Left ventricle myocardium inferior (tissue), 1 donor: ENCODE measurements at regions not wholly inside any gene's neighbourhood (a gene's known extent, or its start where the extent isn't known, plus 50 kb on each side); places are given as distances from the start of the nearest gene placed in this dataset.

Source experiments
- DNase-seq: peaks from one replicate; pipeline ENCODE4 v3.0.0-alpha.2; 2020
- H3K27ac ChIP-seq: fragments of 200-600 bp; replicated peaks from 2 replicates; pipeline ENCODE4 v1.8.0; 2021
- H3K27me3 ChIP-seq: fragments of 200-600 bp; 2 replicates; pipeline ENCODE4 v1.8.0; 2021; ENCODE audit warnings: low read depth
- H3K36me3 ChIP-seq: fragments of 200-600 bp; 2 replicates; pipeline ENCODE4 v1.8.0; 2021
- H3K4me1 ChIP-seq: fragments of 200-600 bp; 2 replicates; pipeline ENCODE4 v1.8.0; 2021
- H3K4me3 ChIP-seq: fragments of 200-600 bp; 2 replicates; pipeline ENCODE4 v1.8.0; 2021; ENCODE audit warnings: mild to moderate bottlenecking, moderate library complexity
- H3K9me3 ChIP-seq: fragments of 200-600 bp; replicated peaks from 2 replicates; pipeline ENCODE4 v1.8.0; 2021
- intact Hi-C: fragments of 100-400 bp; cut with micrococcal nuclease; formaldehyde crosslinking; loops from one replicate; pipeline ENCODE4 v1.11.0; 2022
- TF ChIP-seq, protein P1 (sequence below): fragments of 200-600 bp; IDR thresholded peaks from 2 replicates; pipeline ENCODE4 v1.8.0; 2021; ENCODE audit warnings: antibody characterized with exemption, mild to moderate bottlenecking, borderline replicate concordance
- donor health status: DM: no; HTN: yes; CAD: no; lungs with severe emphysema.

DNA sequence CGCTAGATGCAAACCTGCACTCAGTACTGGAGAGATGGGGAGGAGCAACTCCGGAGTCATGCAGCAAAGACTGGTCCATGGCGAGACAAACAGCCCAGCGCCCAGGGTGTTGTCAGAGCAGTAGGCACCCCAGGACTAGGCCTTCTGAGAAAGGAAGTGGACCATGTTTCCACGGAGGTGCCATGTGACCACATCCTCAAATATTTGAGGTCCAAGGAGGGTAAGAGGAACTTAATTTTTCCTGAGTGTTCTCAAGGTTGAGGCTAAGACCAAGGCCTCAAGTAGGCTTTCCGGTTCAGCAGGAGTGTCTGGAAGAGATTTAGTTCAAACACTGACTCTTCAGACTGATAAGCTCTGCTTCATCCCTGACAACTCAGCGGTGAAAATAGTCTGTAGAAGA, 186.2 kb downstream of the RHOU start:
- peaks cover 9% of the 10 kb centered on the region for H3K4me1 ChIP-seq
- no peaks in the 10 kb centered on the region for H3K36me3 ChIP-seq
- H3K27ac ChIP-seq = no peak overlapping the region
- intact Hi-C loops = no loop called here
- TF ChIP-seq, protein P1, sequence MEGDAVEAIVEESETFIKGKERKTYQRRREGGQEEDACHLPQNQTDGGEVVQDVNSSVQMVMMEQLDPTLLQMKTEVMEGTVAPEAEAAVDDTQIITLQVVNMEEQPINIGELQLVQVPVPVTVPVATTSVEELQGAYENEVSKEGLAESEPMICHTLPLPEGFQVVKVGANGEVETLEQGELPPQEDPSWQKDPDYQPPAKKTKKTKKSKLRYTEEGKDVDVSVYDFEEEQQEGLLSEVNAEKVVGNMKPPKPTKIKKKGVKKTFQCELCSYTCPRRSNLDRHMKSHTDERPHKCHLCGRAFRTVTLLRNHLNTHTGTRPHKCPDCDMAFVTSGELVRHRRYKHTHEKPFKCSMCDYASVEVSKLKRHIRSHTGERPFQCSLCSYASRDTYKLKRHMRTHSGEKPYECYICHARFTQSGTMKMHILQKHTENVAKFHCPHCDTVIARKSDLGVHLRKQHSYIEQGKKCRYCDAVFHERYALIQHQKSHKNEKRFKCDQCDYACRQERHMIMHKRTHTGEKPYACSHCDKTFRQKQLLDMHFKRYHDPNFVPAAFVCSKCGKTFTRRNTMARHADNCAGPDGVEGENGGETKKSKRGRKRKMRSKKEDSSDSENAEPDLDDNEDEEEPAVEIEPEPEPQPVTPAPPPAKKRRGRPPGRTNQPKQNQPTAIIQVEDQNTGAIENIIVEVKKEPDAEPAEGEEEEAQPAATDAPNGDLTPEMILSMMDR = no peak
- no peak for DNase-seq
- no peak overlapping the region for H3K4me3 ChIP-seq
- H3K27me3 ChIP-seq = no peaks in the 10 kb centered on the region
- no peaks in the 10 kb centered on the region for H3K9me3 ChIP-seq

DNA sequence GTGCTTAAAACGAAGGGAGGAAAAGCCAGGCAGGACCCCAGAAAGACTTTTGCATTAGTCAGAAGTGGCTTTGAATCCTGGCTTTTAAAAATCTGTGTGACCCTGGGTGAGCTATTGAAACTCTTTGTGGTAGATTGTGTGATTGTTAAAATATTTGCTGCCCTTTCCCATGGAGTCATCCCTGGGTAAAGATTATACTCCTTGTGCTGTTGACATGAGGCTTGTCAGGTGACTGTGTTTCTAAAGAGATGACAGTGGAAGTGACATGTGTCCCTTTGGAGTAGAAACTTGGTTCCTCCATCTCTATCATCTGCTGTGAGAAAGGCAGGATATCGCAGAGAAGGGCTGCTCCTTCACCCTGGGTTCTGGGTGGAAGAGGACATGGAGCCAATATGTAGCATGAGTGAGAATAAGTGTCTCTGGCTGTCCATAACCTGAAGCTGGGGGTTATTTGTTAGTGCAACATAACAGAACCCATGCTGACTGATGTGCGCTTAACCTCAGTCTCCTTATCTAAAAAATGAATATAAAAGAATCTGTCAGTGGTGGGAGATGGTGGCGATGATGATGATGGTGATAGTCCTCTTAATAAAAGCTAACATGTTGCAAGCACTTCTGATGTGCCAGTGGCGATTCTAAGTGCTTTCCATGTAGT, 187.6 kb downstream of the RHOU start:
- Histone ChIP-seq H3K9me3 (no peaks in the 10 kb centered on the region), H3K27ac (no peak overlapping the region), H3K4me3 (no peak overlapping the region), H3K36me3 (no peaks in the 10 kb centered on the region), H3K4me1 (peaks cover 9% of the 10 kb centered on the region), H3K27me3 (no peaks in the 10 kb centered on the region)
- intact Hi-C loops = no loop called here
- TF ChIP-seq, protein P1 = no peak
- no peak for DNase-seq

DNA sequence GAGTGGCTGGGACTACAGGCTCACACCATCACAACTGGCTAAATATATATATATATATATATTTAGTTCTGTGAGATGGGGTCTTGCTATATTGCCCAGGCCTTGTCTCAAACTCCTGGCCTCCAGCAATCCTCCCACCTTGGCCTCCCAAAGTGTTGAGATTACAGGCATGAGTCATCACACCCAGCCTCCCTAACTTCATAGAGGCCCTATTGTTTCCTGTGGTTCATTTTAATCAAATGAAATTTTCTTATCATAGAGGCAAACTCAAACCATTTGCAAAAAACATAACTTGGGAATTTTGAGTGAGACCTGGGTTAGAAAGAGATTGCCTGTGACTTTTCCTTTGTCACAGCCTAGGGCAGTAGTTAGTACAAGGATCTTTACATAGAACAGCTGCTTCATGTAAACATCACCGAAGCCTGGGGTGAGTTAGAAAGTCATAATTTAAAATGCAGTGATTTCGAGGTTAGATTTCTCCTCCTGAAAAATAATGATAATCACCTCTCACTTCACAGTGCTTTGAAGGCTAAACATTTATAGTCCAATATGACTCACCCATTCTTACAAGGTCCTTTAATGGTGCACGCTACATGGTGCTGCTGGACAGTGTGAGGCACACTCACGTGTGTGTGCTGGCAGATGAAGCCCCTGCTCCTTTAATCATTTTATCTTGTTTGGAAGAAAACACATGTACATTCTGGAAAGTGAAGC, 188.9 kb downstream of the RHOU start:
- Histone ChIP-seq H3K36me3 (no peaks in the 10 kb centered on the region), H3K27ac (no peak overlapping the region), H3K9me3 (no peaks in the 10 kb centered on the region), H3K27me3 (no peaks in the 10 kb centered on the region), H3K4me1 (no peaks in the 10 kb centered on the region), H3K4me3 (no peak overlapping the region)
- intact Hi-C loops = no loop called here
- no peak for DNase-seq
- TF ChIP-seq, protein P1 = no peak

- Histone ChIP-seq H3K27ac (no peak overlapping the region), H3K27me3 (no peaks in the 10 kb centered on the region), H3K9me3 (peaks cover 6% of the 10 kb centered on the region), H3K36me3 (no peaks in the 10 kb centered on the region), H3K4me1 (peaks cover 4% of the 10 kb centered on the region), H3K4me3 (no peak overlapping the region)
- intact Hi-C loops = no loop called here
- no peak for DNase-seq
- TF ChIP-seq, protein P1 = no peak
These were observed 190.4 kb downstream of the RHOU start for GRCh38 chr1:228925691-228926090.

- Histone ChIP-seq H3K27ac (no peak overlapping the region), H3K4me1 (peaks cover 7% of the 10 kb centered on the region), H3K4me3 (no peak overlapping the region), H3K36me3 (no peaks in the 10 kb centered on the region), H3K9me3 (peaks cover 6% of the 10 kb centered on the region), H3K27me3 (no peaks in the 10 kb centered on the region)
- intact Hi-C loops = no loop called here
- no peak for DNase-seq
- TF ChIP-seq, protein P1 = no peak
These were observed 192.1 kb downstream of the RHOU start for GRCh38 chr1:228927421-228927820.
